DOHH2 (cell line): ENCODE measurements at regions not wholly inside any gene's neighbourhood (a gene's known extent, or its start where the extent isn't known, plus 50 kb on each side); places are given as distances from the start of the nearest gene placed in this dataset.

ENCODE experiments used
- H3F3A ChIP-seq: fragments of 200-600 bp; sonication (generic), shearing (Covaris generic); 2 replicates; pipeline ENCODE4 v1.6.0; 2016; ENCODE audit warnings: antibody characterized with exemption, mild to moderate bottlenecking; ENCODE audit not compliant: control insufficient read depth, insufficient read depth
- H3K27ac ChIP-seq: fragments of 200-600 bp; sonication (generic); 2 replicates; pipeline ENCODE4 v1.5.1; 2014; ENCODE audit warnings: low read depth, mild to moderate bottlenecking, low read length, moderate library complexity
- H3K27me3 ChIP-seq: fragments of 200-600 bp; sonication (generic); 2 replicates; pipeline ENCODE4 v1.6.1; 2014; ENCODE audit warnings: mild to moderate bottlenecking, low read length, mixed read lengths; ENCODE audit not compliant: control insufficient read depth
- H3K36me3 ChIP-seq: fragments of 200-600 bp; sonication (generic); 2 replicates; pipeline ENCODE4 v1.6.1; 2014; ENCODE audit warnings: mild to moderate bottlenecking, low read length, moderate library complexity, mixed read lengths; ENCODE audit not compliant: control insufficient read depth
- H3K4me1 ChIP-seq: fragments of 200-600 bp; sonication (generic); 2 replicates; pipeline ENCODE4 v1.6.1; 2014; ENCODE audit warnings: mild to moderate bottlenecking, low read length, mixed read lengths; ENCODE audit not compliant: control insufficient read depth
- H3K4me2 ChIP-seq: fragments of 200-600 bp; sonication (generic); 2 replicates; pipeline ENCODE4 v1.6.0; 2014; ENCODE audit warnings: mild to moderate bottlenecking, low read length, moderate library complexity
- H3K4me3 ChIP-seq: fragments of 200-600 bp; sonication (generic); 2 replicates; pipeline ENCODE4 v1.5.1; 2014; ENCODE audit warnings: mild to moderate bottlenecking, low read length, mixed read lengths
- H3K79me2 ChIP-seq: fragments of 200-600 bp; sonication (generic); 2 replicates; pipeline ENCODE4 v1.6.1; 2014; ENCODE audit warnings: mild to moderate bottlenecking, low read length, mixed read lengths; ENCODE audit not compliant: control insufficient read depth
- H3K9me2 ChIP-seq: fragments of 200-600 bp; sonication (generic); replicated peaks from 2 replicates; pipeline ENCODE4 v1.6.1; 2014; ENCODE audit warnings: mild to moderate bottlenecking, low read length, mixed read lengths; ENCODE audit not compliant: control insufficient read depth
- H3K9me3 ChIP-seq: fragments of 200-600 bp; sonication (generic); 2 replicates; pipeline ENCODE4 v1.6.1; 2014; ENCODE audit warnings: antibody characterized with exemption, low read length, mixed read lengths; ENCODE audit not compliant: control insufficient read depth, insufficient read depth
- H4K20me1 ChIP-seq: fragments of 200-600 bp; sonication (generic); 2 replicates; pipeline ENCODE4 v1.6.0; 2014; ENCODE audit warnings: low read depth, mild to moderate bottlenecking, antibody characterized with exemption, low read length, moderate library complexity; ENCODE audit not compliant: control insufficient read depth, insufficient read depth
- CTCF ChIP-seq: fragments of 200-600 bp; sonication (generic); IDR thresholded peaks from one replicate; pipeline ENCODE4 v1.5.1; 2014; ENCODE audit warnings: antibody characterized with exemption, mild to moderate bottlenecking, low read depth, low read length; ENCODE audit not compliant: poor library complexity, severe bottlenecking
- EZH2phosphoT487 ChIP-seq: fragments of 200-600 bp; sonication (generic); IDR thresholded peaks from 2 replicates; pipeline ENCODE4 v1.6.1; 2017; ENCODE audit warnings: borderline replicate concordance, mild to moderate bottlenecking, antibody characterized with exemption, low read length, moderate library complexity, mixed read lengths

- H3K4me1 ChIP-seq = no peaks in the 10 kb centered on the region
- H3K79me2 ChIP-seq = no peaks in the 10 kb centered on the region
- no peaks in the 10 kb centered on the region for H3K27me3 ChIP-seq
- H3K9me3 ChIP-seq = no peaks in the 10 kb centered on the region
- TF ChIP-seq EZH2phosphoT487 (no peak), CTCF (no peak)
- H3K4me3 ChIP-seq = no peak overlapping the region
- no peaks in the 10 kb centered on the region for H4K20me1 ChIP-seq
- no peak overlapping the region for H3K4me2 ChIP-seq
- no peak overlapping the region for H3K27ac ChIP-seq
- H3K9me2 ChIP-seq = no peaks in the 10 kb centered on the region
- no peaks in the 10 kb centered on the region for H3K36me3 ChIP-seq
- H3F3A ChIP-seq = no peaks in the 10 kb centered on the region
Observed at GRCh38 chr4:181608181-181608580, 635.0 kb upstream of the TENM3 start.

GRCh38 chr4:181611033-181611711 lies 632.0 kb upstream of the TENM3 start:
- Histone ChIP-seq H4K20me1 (no peaks in the 10 kb centered on the region), H3K27me3 (no peaks in the 10 kb centered on the region), H3K4me3 (no peak overlapping the region), H3K27ac (no peak overlapping the region), H3K79me2 (no peaks in the 10 kb centered on the region), H3K4me1 (no peaks in the 10 kb centered on the region), H3K9me3 (no peaks in the 10 kb centered on the region), H3K4me2 (no peak overlapping the region), H3F3A (no peaks in the 10 kb centered on the region), H3K36me3 (no peaks in the 10 kb centered on the region), H3K9me2 (no peaks in the 10 kb centered on the region)
- TF ChIP-seq EZH2phosphoT487 (no peak), CTCF (no peak)

DNA sequence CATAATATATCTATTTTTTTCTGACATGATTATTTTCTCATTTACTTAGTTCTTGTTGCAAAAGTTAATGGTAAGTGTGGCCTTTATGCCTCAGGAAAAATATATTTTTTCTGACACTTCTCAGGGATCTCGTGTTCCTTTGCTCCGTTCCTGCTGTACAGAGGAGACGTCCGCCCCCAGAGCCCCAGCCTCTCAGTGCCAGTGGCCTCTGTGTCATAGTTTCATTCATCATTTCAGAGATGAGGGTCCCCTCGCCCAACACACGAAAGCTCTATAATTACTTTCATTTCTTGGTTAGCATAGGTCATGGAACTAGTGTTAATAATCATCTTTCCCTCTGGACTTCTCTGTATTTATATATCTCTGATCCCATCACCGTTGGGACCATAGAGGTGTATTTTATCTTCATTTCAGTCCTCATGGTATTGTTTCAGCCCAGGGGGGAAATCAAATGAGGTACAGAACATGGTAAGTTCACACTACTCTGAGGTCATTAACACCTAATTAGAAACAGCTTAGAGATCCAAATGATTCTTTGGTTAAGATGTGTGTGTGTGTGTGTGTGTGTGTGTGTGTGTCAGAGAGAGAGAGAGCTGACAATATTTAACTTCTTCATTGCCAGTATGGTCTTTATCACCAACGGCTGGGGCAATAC lies 631.1 kb upstream of the TENM3 start:
- no peaks in the 10 kb centered on the region for H3K9me3 ChIP-seq
- no peak overlapping the region for H3K4me3 ChIP-seq
- no peaks in the 10 kb centered on the region for H3F3A ChIP-seq
- H3K27me3 ChIP-seq = no peaks in the 10 kb centered on the region
- no peaks in the 10 kb centered on the region for H3K36me3 ChIP-seq
- H3K27ac ChIP-seq = no peak overlapping the region
- H3K9me2 ChIP-seq = no peaks in the 10 kb centered on the region
- H3K4me2 ChIP-seq = no peak overlapping the region
- TF ChIP-seq EZH2phosphoT487 = no peak
- TF ChIP-seq CTCF = no peak
- no peaks in the 10 kb centered on the region for H4K20me1 ChIP-seq
- no peaks in the 10 kb centered on the region for H3K4me1 ChIP-seq
- no peaks in the 10 kb centered on the region for H3K79me2 ChIP-seq
